H1 (cell line): ENCODE measurements at regions not wholly inside any gene's neighbourhood (a gene's known extent, or its start where the extent isn't known, plus 50 kb on each side); places are given as distances from the start of the nearest gene placed in this dataset.
"Not testable (repeated sequence)": the region's sequence is repeated elsewhere in the genome, so short reads cannot be mapped to it uniquely, and the experiment has no call there.

Source experiments
- CTCF ChIA-PET: fragments of 300-600 bp; sonication (Branson Sonifier 250); formaldehyde crosslinking; loops from one replicate; lab custom pipeline; 2021; ENCODE audit not compliant: partially characterized antibody; lab: Charles Lee
- POLR2A ChIA-PET: fragments of 300-600 bp; sonication (Branson Sonifier 250); formaldehyde crosslinking; loops from one replicate; lab custom pipeline; 2021; ENCODE audit warnings: inconsistent platforms; ENCODE audit not compliant: partially characterized antibody; lab: Charles Lee
- DNase-seq, 2 experiments: peaks; one replicate each; pipeline versions ENCODE4 v3.0.0 to v3.0.0-alpha.2; 2010 to 2022; ENCODE audit warnings: low spot score in 2 of 2, low read depth in 1 of 2, mixed read lengths in 1 of 2
- FAIRE-seq: peaks from 2 replicates; lab custom pipeline; 2011; peaks lifted over from hg19 to GRCh38; lab: Jason Lieb, UNC
- H2AFZ ChIP-seq: 2 replicates; pipeline ENCODE4 v1.8.1; 2012; ENCODE audit warnings: low read length, inconsistent platforms
- H2AK5ac ChIP-seq: 2 replicates; pipeline ENCODE4 v1.6.1; 2013; ENCODE audit warnings: low read depth, low read length
- H2BK120ac ChIP-seq: replicated peaks from 2 replicates; pipeline ENCODE3; 2013; ENCODE audit warnings: low read depth, low read length, inconsistent platforms
- H2BK12ac ChIP-seq: 2 replicates; pipeline ENCODE4 v1.6.1; 2013; ENCODE audit warnings: low read depth, low read length
- H2BK15ac ChIP-seq: 2 replicates; pipeline ENCODE4 v1.6.1; 2013; ENCODE audit warnings: low read length
- H2BK20ac ChIP-seq: 2 replicates; pipeline ENCODE4 v1.6.1; 2013; ENCODE audit warnings: low read length
- H2BK5ac ChIP-seq: 2 replicates; pipeline ENCODE4 v1.6.1; 2013; ENCODE audit warnings: low read depth, low read length
- H3K14ac ChIP-seq: 2 replicates; pipeline ENCODE4 v1.6.1; 2013; ENCODE audit warnings: inconsistent platforms; ENCODE audit not compliant: insufficient read length
- H3K18ac ChIP-seq: 2 replicates; pipeline ENCODE4 v1.6.1; 2013; ENCODE audit warnings: low read length; ENCODE audit errors: extremely low read depth
- H3K23ac ChIP-seq: 2 replicates; pipeline ENCODE4 v1.6.1; 2013; ENCODE audit warnings: inconsistent platforms; ENCODE audit not compliant: insufficient read length
- H3K23me2 ChIP-seq: 2 replicates; pipeline ENCODE4 v1.6.1; 2013; ENCODE audit warnings: low read depth, low read length
- H3K27ac ChIP-seq: 2 replicates; pipeline ENCODE4 v1.6.1; 2011; ENCODE audit warnings: low read depth, low read length, inconsistent platforms
- H3K27me3 ChIP-seq, 4 experiments: replicated peaks in 1 of 4; 1 replicate in 1 of 4; 2 replicates in 3 of 4; pipeline versions ENCODE4 v1.6.1 to v1.8.1; 2011 to 2013; ENCODE audit warnings: low read length in 3 of 4, mild to moderate bottlenecking in 3 of 4, inconsistent platforms in 2 of 4, mixed read lengths in 2 of 4, moderate library complexity in 1 of 4; ENCODE audit not compliant: control insufficient read depth in 3 of 4, insufficient read depth in 3 of 4; ENCODE audit errors: extremely low read depth in 1 of 4
- H3K36me3 ChIP-seq, 4 experiments: 2 replicates each; pipeline versions ENCODE4 v1.6.1 to v1.8.1; 2011 to 2013; ENCODE audit warnings: mild to moderate bottlenecking in 4 of 4, low read length in 3 of 4, moderate library complexity in 2 of 4, control low read depth in 1 of 4, inconsistent platforms in 1 of 4; ENCODE audit not compliant: insufficient read depth in 4 of 4, control insufficient read depth in 2 of 4
- H3K4ac ChIP-seq: replicated peaks from 2 replicates; pipeline ENCODE3; 2013; ENCODE audit warnings: low read length, low read depth, mixed read lengths, inconsistent platforms; ENCODE audit not compliant: insufficient read length
- H3K4me1 ChIP-seq, 4 experiments: replicated peaks in 1 of 4; 1 replicate in 1 of 4; 2 replicates in 3 of 4; pipeline versions ENCODE4 v1.6.1 to v1.8.1; 2011 to 2013; ENCODE audit warnings: low read length in 3 of 4, inconsistent platforms in 2 of 4, mixed read lengths in 1 of 4; ENCODE audit not compliant: insufficient read depth in 4 of 4, control insufficient read depth in 3 of 4
- H3K4me2 ChIP-seq, 2 experiments: 2 replicates each; pipeline versions ENCODE4 v1.6.1 to v1.8.1; 2011 to 2013; ENCODE audit warnings: low read depth in 2 of 2, low read length in 2 of 2, control low read depth in 1 of 2, inconsistent platforms in 1 of 2, mild to moderate bottlenecking in 1 of 2; ENCODE audit not compliant: insufficient read depth in 1 of 2
- H3K4me3 ChIP-seq, 4 experiments: fragments of 200-600, 300-600 bp in 1 of 4; sonication (generic), shearing (Covaris generic), sonication (Bioruptor Twin) in 1 of 4; 2 replicates each; pipeline versions ENCODE4 v1.5.1 to v1.8.1; 2011 to 2016; ENCODE audit warnings: low read length in 4 of 4, low read depth in 3 of 4, control low read depth in 2 of 4, inconsistent platforms in 2 of 4, mild to moderate bottlenecking in 2 of 4, mixed read lengths in 1 of 4, moderate library complexity in 1 of 4; ENCODE audit not compliant: insufficient read depth in 2 of 4; ENCODE audit errors: extremely low read depth in 1 of 4
- H3K56ac ChIP-seq: replicated peaks from 2 replicates; pipeline ENCODE3; 2013; ENCODE audit warnings: low read depth, mild to moderate bottlenecking, mixed read lengths, low read length, inconsistent platforms; ENCODE audit not compliant: insufficient read length
- H3K79me1 ChIP-seq: 2 replicates; pipeline ENCODE4 v1.6.1; 2013; ENCODE audit warnings: low read depth, low read length, control low read depth
- H3K79me2 ChIP-seq, 2 experiments: 2 replicates each; pipeline versions ENCODE4 v1.6.1 to v1.8.1; 2012 to 2013; ENCODE audit warnings: low read length in 2 of 2, mild to moderate bottlenecking in 2 of 2, inconsistent platforms in 1 of 2; ENCODE audit not compliant: insufficient read depth in 2 of 2, control insufficient read depth in 1 of 2
- H3K9ac ChIP-seq, 4 experiments: replicated peaks in 1 of 4; 1 replicate in 1 of 4; 2 replicates in 3 of 4; pipeline versions ENCODE4 v1.6.1 to v1.8.1; 2011 to 2013; ENCODE audit warnings: low read depth in 3 of 4, low read length in 3 of 4, control low read depth in 2 of 4, mild to moderate bottlenecking in 2 of 4, moderate library complexity in 2 of 4, inconsistent platforms in 1 of 4; ENCODE audit errors: extremely low read depth in 1 of 4
- H3K9me3 ChIP-seq, 2 experiments: 2 replicates each; pipeline versions ENCODE4 v1.6.1 to v1.8.1; 2012 to 2013; ENCODE audit warnings: mild to moderate bottlenecking in 2 of 2, moderate library complexity in 2 of 2, control low read depth in 1 of 2, inconsistent platforms in 1 of 2, low read depth in 1 of 2, low read length in 1 of 2, mixed read lengths in 1 of 2; ENCODE audit not compliant: insufficient read depth in 2 of 2
- H4K20me1 ChIP-seq, 2 experiments: replicated peaks in 1 of 2; 2 replicates each; pipeline versions ENCODE3 to v1.8.1; 2011 to 2013; ENCODE audit warnings: inconsistent platforms in 2 of 2, low read length in 2 of 2, mild to moderate bottlenecking in 1 of 2; ENCODE audit not compliant: insufficient read depth in 2 of 2, control insufficient read depth in 1 of 2
- H4K5ac ChIP-seq: 2 replicates; pipeline ENCODE4 v1.6.1; 2013; ENCODE audit warnings: low read length, low read depth, mixed read lengths, inconsistent platforms; ENCODE audit not compliant: insufficient read length
- H4K8ac ChIP-seq: 2 replicates; pipeline ENCODE4 v1.8.0; 2013; ENCODE audit warnings: mild to moderate bottlenecking, moderate library complexity, low read length, inconsistent platforms; ENCODE audit not compliant: insufficient read depth; ENCODE audit errors: extremely low read depth
- H4K91ac ChIP-seq: replicated peaks from 2 replicates; pipeline ENCODE3; 2013; ENCODE audit warnings: low read length, mixed read lengths, inconsistent platforms; ENCODE audit not compliant: insufficient read length
- GABPA ChIP-seq: IDR thresholded peaks from 2 replicates; pipeline ENCODE4 v1.6.1; 2011; ENCODE audit warnings: mild to moderate bottlenecking, low read length, moderate library complexity, borderline replicate concordance; ENCODE audit not compliant: insufficient read depth
- KDM5A ChIP-seq: fragments of 200-600 bp; IDR thresholded peaks from 2 replicates; pipeline ENCODE4 v1.7.1; 2012; ENCODE audit warnings: mild to moderate bottlenecking, low read length, inconsistent platforms, mixed read lengths
- WGBS, 2 experiments: shearing (Covaris generic) in 1 of 2; methylation state at CpG; one replicate each; pipeline versions ENCODE4 v1.1.6 to v1.1.7; 2013 to 2015; ENCODE audit warnings: low lambda C conversion rate in 2 of 2, mixed read lengths in 2 of 2, inconsistent platforms in 1 of 2, low coverage in 1 of 2, missing lambda C conversion rate in 1 of 2; ENCODE audit not compliant: insufficient replicate concordance in 2 of 2, insufficient coverage in 1 of 2, insufficient read length in 1 of 2; ENCODE audit errors: extremely low coverage in 1 of 2, missing lambda C conversion rate in 1 of 2; 5-methylcytosine and 5-hydroxymethylcytosine counted together

GRCh38 chr6:137942736-137943135, 75.7 kb downstream of the TNFAIP3 start:
- H2AFZ ChIP-seq: no peak overlapping the region
- no peak overlapping the region for H2BK12ac ChIP-seq
- H3K9me3 ChIP-seq: peaks cover 0 to 4% of the 10 kb centered on the region in 2 experiments; a peak in 1 of 4 replicates
- H3K23ac ChIP-seq: no peak overlapping the region
- no peak overlapping the region for H3K4ac ChIP-seq
- no peak overlapping the region for H4K5ac ChIP-seq
- no peak overlapping the region for H2BK20ac ChIP-seq
- no peaks in the 10 kb centered on the region for H3K79me1 ChIP-seq
- no peak overlapping the region for H3K27ac ChIP-seq
- no peak overlapping the region for H2BK5ac ChIP-seq
- TF ChIP-seq KDM5A: no peak
- TF ChIP-seq GABPA: no peak
- TF ChIP-seq, all 59 proteins: peak for 0
- H3K27me3 ChIP-seq: no peaks in the 10 kb centered on the region
- H4K8ac ChIP-seq: no peak overlapping the region
- H2AK5ac ChIP-seq: no peak overlapping the region
- H3K14ac ChIP-seq: no peak overlapping the region
- no peak overlapping the region for H4K91ac ChIP-seq
- H2BK15ac ChIP-seq: no peak overlapping the region
- DNase-seq (no peak), FAIRE-seq (no peak)
- ChIA-PET POLR2A (no interaction called here), CTCF (interaction anchor here (0.6 to 4.2 kb wide), 5 partner anchors 57 to 237 kb away, joined by 3 to 33 read pairs (median 3); no protein-coding TSS in a partner anchor)
- H3K18ac ChIP-seq: no peak overlapping the region
- H3K23me2 ChIP-seq: no peaks in the 10 kb centered on the region
- H3K79me2 ChIP-seq: no peaks in the 10 kb centered on the region
- H3K4me1 ChIP-seq: no peaks in the 10 kb centered on the region
- no peak overlapping the region for H3K56ac ChIP-seq
- no peak overlapping the region for H3K9ac ChIP-seq
- no peak overlapping the region for H3K4me2 ChIP-seq
- no peak overlapping the region for H3K4me3 ChIP-seq
- no peak overlapping the region for H2BK120ac ChIP-seq
- H3K36me3 ChIP-seq: no peaks in the 10 kb centered on the region
- H4K20me1 ChIP-seq: no peaks in the 10 kb centered on the region

- not testable (repeated sequence) for H4K20me1 ChIP-seq, H2BK12ac ChIP-seq, H3K18ac ChIP-seq, H3K79me2 ChIP-seq, H3K4me3 ChIP-seq, H3K79me1 ChIP-seq, H3K14ac ChIP-seq, H3K27ac ChIP-seq, H2BK5ac ChIP-seq, H2AK5ac ChIP-seq, H2AFZ ChIP-seq, FAIRE-seq, DNase-seq, H2BK20ac ChIP-seq, H3K4ac ChIP-seq, H4K91ac ChIP-seq, H3K27me3 ChIP-seq, H4K5ac ChIP-seq, H3K23ac ChIP-seq, H3K36me3 ChIP-seq, H3K4me2 ChIP-seq, H3K56ac ChIP-seq, H3K9me3 ChIP-seq, H2BK15ac ChIP-seq, H3K9ac ChIP-seq, H3K4me1 ChIP-seq, H2BK120ac ChIP-seq, H3K23me2 ChIP-seq, H4K8ac ChIP-seq
- WGBS, 2 experiments: 83% methylated on average over 3 of the region's 3 CpGs; no CpG with 5 or more reads in 1 of the 2 experiments
- ChIA-PET CTCF (interaction anchor here (0.6 to 5.4 kb wide), 44 partner anchors 10 to 710 kb away, joined by 3 to 36 read pairs (median 4); no protein-coding TSS in a partner anchor), POLR2A (interaction anchor here (1.0 kb wide), 1 partner anchor 239 kb away, joined by 4 read pairs; no protein-coding TSS in a partner anchor)
Observed at GRCh38 chr6:137944381-137944780, 77.3 kb downstream of the TNFAIP3 start.
